22Rv1 (cell line): ENCODE measurements at regions not wholly inside any gene's neighbourhood (a gene's known extent, or its start where the extent isn't known, plus 50 kb on each side); places are given as distances from the start of the nearest gene placed in this dataset.

ENCODE experiments used
- CTCF ChIP-seq: fragments of 450-650 bp; IDR thresholded peaks from 2 replicates; pipeline ENCODE4 v1.5.1; 2017; ENCODE audit warnings: mild to moderate bottlenecking
- ZFX ChIP-seq: fragments of 450-650 bp; IDR thresholded peaks from 2 replicates; pipeline ENCODE4 v1.6.1; 2017; ENCODE audit warnings: antibody characterized with exemption, borderline replicate concordance

GRCh38 chr2:136344339-136344738, 226.4 kb upstream of the CXCR4 start:
- no peak for TF ChIP-seq CTCF
- no peak for TF ChIP-seq ZFX
